GM21526 (cell line): ENCODE measurements at regions not wholly inside any gene's neighbourhood (a gene's known extent, or its start where the extent isn't known, plus 50 kb on each side); places are given as distances from the start of the nearest gene placed in this dataset.

Experiments
- ATAC-seq: cut with Tn5 transposase; IDR thresholded peaks from one replicate; pipeline ENCODE4 v1.9.1; 2021; ENCODE audit warnings: moderate library complexity; ENCODE audit not compliant: unreplicated experiment, low FRiP score

GRCh38 chr3:135458541-135459322 is 506.8 kb upstream of the PPP2R3A start:
- ATAC-seq, result no peak

- ATAC-seq, result no peak
Measured at GRCh38 chr3:135460273-135460672, 505.3 kb upstream of the PPP2R3A start.

- ATAC-seq, result no peak
Measured at GRCh38 chr3:135471911-135472310, 493.6 kb upstream of the PPP2R3A start.

GRCh38 chr3:135473449-135473848 is 492.1 kb upstream of the PPP2R3A start:
- ATAC-seq, result no peak

GRCh38 chr3:135487261-135487660 is 478.3 kb upstream of the PPP2R3A start:
- no peak for ATAC-seq

- no peak for ATAC-seq
Measured at GRCh38 chr3:135490219-135490915, 475.2 kb upstream of the PPP2R3A start.

GRCh38 chr3:135491491-135492205 is 473.9 kb upstream of the PPP2R3A start:
- ATAC-seq, result no peak

- ATAC-seq, result no peak
Measured at GRCh38 chr3:135495891-135496290, 469.6 kb upstream of the PPP2R3A start.

- no peak for ATAC-seq
Measured at GRCh38 chr3:135497979-135498378, 467.5 kb upstream of the PPP2R3A start.

GRCh38 chr3:135499426-135499825 is 466.1 kb upstream of the PPP2R3A start:
- no peak for ATAC-seq

- no peak for ATAC-seq
Measured at GRCh38 chr3:135500034-135500433, 465.5 kb upstream of the PPP2R3A start.

GRCh38 chr3:135503065-135503759 is 462.3 kb upstream of the PPP2R3A start:
- no peak for ATAC-seq

GRCh38 chr3:135503760-135504686 is 461.5 kb upstream of the PPP2R3A start:
- no peak for ATAC-seq

- no peak for ATAC-seq
Measured at GRCh38 chr3:135513106-135514059, 452.1 kb upstream of the PPP2R3A start.

GRCh38 chr3:135514060-135514448 is 451.5 kb upstream of the PPP2R3A start:
- no peak for ATAC-seq

GRCh38 chr3:135516143-135516542 is 449.4 kb upstream of the PPP2R3A start:
- no peak for ATAC-seq

GRCh38 chr3:135528413-135529015 is 437.0 kb upstream of the PPP2R3A start:
- no peak for ATAC-seq

GRCh38 chr3:135532021-135532420 is 433.5 kb upstream of the PPP2R3A start:
- no peak for ATAC-seq
